ENCODE measurements at regions not wholly inside any gene's neighbourhood (a gene's known extent, or its start where the extent isn't known, plus 50 kb on each side); places are given as distances from the start of the nearest gene placed in this dataset.
"Not testable (repeated sequence)": the region's sequence is repeated elsewhere in the genome, so short reads cannot be mapped to it uniquely, and the experiment has no call there.

DNA sequence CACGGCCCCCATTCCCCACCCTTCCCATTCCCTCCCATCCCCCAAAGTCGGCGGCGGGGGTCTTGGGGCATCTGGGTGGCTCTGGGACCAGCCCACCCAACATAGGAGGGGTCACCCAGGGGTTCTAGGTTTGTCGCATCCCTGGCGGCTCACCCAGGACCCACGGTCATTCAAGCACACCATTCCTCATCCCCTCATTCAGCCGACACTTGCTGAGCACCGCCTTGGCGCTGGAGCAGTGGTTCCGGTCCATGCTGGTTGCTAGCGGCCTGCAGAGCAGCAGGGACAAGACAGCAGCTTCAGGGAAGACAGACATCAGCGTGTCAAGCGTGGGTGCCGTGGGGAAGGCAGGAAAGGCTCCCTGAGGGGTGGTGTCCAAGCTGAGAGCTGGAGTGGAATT lies 50.5 kb upstream of the OTOS start:
- no peak for DNase-seq (ENCODE audit: low spot score)
- TF ChIP-seq, protein P1, sequence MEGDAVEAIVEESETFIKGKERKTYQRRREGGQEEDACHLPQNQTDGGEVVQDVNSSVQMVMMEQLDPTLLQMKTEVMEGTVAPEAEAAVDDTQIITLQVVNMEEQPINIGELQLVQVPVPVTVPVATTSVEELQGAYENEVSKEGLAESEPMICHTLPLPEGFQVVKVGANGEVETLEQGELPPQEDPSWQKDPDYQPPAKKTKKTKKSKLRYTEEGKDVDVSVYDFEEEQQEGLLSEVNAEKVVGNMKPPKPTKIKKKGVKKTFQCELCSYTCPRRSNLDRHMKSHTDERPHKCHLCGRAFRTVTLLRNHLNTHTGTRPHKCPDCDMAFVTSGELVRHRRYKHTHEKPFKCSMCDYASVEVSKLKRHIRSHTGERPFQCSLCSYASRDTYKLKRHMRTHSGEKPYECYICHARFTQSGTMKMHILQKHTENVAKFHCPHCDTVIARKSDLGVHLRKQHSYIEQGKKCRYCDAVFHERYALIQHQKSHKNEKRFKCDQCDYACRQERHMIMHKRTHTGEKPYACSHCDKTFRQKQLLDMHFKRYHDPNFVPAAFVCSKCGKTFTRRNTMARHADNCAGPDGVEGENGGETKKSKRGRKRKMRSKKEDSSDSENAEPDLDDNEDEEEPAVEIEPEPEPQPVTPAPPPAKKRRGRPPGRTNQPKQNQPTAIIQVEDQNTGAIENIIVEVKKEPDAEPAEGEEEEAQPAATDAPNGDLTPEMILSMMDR (IDR thresholded peaks at IDR 0.05), result no peak
- no peak for TF ChIP-seq POLR2A (IDR thresholded peaks at IDR 0.05)
- no peak for TF ChIP-seq POLR2AphosphoS5 (IDR thresholded peaks at IDR 0.05)
- Histone ChIP-seq H3K27me3 (replicated peaks; ENCODE audit: insufficient read depth) (no peaks in the 10 kb centered on the region), H3K9me3 (no peaks in the 10 kb centered on the region), H3K4me3 (no peak overlapping the region), H3K36me3 (no peaks in the 10 kb centered on the region), H3K27ac (no peak overlapping the region), H3K4me1 (replicated peaks) (no peaks in the 10 kb centered on the region)
- intact Hi-C loops (cut with DNase I), result no loop called here
- 93% methylated on average over 15 of the region's 15 CpGs for WGBS

DNA sequence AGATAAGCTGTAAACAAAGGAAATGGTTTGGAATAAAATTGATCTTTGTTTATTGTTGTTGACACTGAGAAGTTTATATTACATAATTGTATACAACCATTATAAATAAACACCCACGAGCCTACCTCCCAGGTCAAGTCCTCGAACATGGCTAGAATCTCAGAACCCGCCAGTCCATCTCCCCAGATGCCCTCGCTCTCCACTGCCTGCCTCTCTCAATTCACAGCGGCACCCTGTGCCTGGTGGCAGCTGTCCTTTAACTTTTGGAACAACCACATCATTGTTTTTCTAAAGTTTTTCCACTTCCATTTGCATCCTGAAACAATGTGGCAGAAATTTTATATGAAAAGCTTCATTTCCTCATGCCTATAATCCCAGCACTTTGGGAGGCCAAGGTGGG lies 52.2 kb upstream of the OTOS start:
- Histone ChIP-seq H3K27me3 (replicated peaks; ENCODE audit: insufficient read depth) (no peaks in the 10 kb centered on the region), H3K4me1 (replicated peaks) (no peaks in the 10 kb centered on the region), H3K36me3 (no peaks in the 10 kb centered on the region), H3K27ac (no peak overlapping the region), H3K4me3 (no peak overlapping the region), H3K9me3 (no peaks in the 10 kb centered on the region)
- TF ChIP-seq, protein P1 (IDR thresholded peaks at IDR 0.05), result no peak
- intact Hi-C loops (cut with DNase I), result no loop called here
- DNase-seq (ENCODE audit: low spot score), result no peak
- 80% methylated on average over 5 of the region's 5 CpGs for WGBS

DNA sequence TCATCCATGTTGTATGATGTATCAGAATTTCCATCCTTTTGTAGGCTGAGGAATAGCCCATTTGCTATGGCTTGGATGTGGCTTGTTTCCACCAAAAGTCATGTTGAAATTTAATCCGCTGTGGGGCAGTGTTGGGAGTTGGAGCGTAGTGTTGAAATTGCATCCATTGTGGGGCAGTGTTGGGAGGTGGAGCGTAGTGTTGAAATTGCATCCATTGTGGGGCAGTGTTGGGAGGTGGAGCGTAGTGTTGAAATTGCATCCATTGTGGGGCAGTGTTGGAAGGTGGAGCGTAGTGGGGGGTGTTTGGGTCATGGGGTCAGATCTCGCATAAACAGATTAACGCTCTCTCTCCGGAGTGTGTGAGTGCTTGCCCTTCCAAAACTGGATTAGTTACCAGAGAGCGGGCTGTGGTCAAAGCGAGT lies 53.9 kb upstream of the OTOS start:
- H3K36me3 ChIP-seq; H3K27me3 ChIP-seq (replicated peaks; ENCODE audit: insufficient read depth); H3K4me3 ChIP-seq; H3K9me3 ChIP-seq; intact Hi-C loops (cut with DNase I); H3K27ac ChIP-seq; H3K4me1 ChIP-seq (replicated peaks); DNase-seq (ENCODE audit: low spot score): not testable (repeated sequence)
- 31% methylated on average over 10 of the region's 10 CpGs for WGBS

DNA sequence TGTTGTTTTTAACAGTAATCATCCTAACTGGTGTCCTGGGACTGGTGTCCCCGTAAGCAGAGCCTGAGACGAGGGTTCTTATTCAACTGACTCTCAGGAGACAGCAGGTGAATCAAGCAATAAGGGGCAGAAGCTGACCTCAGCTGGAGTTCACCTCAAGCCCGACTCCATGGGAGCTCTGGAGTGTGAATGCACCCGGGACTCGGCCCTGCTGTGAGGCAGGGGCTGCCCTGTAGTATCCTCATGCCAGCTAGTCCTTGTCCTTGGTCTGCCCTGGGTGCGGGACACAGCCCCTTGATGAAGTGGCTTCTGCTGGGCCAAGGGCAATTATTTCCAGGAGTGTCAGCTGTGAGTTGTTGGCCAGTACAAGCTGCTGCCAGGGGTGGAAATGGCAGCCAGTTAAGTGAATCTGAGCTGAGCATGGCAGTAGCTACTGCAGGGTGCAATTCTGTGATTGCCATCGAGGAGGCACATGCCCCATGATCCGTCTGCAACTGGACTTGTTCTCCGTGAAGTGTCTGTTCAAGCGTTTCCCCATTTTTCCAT lies 54.9 kb upstream of the OTOS start:
- intact Hi-C loops (cut with DNase I), result no loop called here
- Histone ChIP-seq H3K36me3 (no peaks in the 10 kb centered on the region), H3K4me1 (replicated peaks) (no peaks in the 10 kb centered on the region), H3K27me3 (replicated peaks; ENCODE audit: insufficient read depth) (no peaks in the 10 kb centered on the region), H3K27ac (no peak overlapping the region), H3K4me3 (no peak overlapping the region), H3K9me3 (no peaks in the 10 kb centered on the region)
- 87% methylated on average over 10 of the region's 10 CpGs for WGBS
- TF ChIP-seq, protein P1 (IDR thresholded peaks at IDR 0.05), result no peak
- TF ChIP-seq POLR2AphosphoS5 (IDR thresholded peaks at IDR 0.05), result no peak
- no peak for TF ChIP-seq POLR2A (IDR thresholded peaks at IDR 0.05)
- no peak for DNase-seq (ENCODE audit: low spot score)

DNA sequence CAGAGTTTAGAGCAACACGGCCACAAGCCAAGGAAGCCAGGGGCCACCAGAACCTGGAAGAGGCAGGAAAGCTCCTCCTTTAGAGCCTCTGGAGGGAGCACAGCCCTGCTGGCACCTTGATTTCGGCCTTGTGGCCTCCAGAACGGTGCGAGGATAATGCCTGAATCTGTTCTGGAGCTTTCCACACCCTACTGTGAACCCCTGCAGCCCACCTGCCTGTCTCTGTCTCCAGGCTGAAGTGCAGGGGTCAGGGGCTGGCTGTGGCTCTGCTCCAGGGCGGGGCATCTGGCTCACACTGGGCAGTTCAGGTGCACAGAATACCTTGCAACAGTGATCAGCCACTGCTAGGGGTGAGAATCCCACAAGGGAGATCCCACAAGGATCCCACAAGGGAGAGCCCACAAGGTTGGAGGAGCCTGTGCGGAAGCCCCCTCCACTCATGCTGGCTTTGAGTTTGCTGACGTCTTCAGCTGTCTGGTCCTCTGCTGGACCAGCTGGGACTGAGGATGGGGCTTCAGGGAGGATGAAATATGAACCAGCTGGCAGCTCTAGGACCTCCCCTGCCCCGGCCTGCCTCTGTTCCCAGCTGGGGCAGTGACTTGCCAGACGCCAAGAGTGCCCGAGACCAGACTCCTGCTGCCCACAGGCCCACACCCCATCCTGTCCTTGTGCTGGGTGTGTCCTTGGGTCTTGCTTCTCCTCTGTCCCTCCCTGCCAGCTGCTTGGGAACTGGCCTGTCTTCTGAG lies 56.4 kb upstream of the OTOS start:
- H3K27me3 ChIP-seq (replicated peaks; ENCODE audit: insufficient read depth), result no peaks in the 10 kb centered on the region
- H3K27ac ChIP-seq, result no peak overlapping the region
- DNase-seq (ENCODE audit: low spot score), result no peak
- no peaks in the 10 kb centered on the region for H3K9me3 ChIP-seq
- WGBS, result 90% methylated on average over 10 of the region's 10 CpGs
- intact Hi-C loops (cut with DNase I), result no loop called here
- no peaks in the 10 kb centered on the region for H3K36me3 ChIP-seq
- no peak overlapping the region for H3K4me3 ChIP-seq
- TF ChIP-seq, protein P1 (IDR thresholded peaks at IDR 0.05), result no peak
- TF ChIP-seq POLR2A (IDR thresholded peaks at IDR 0.05) (no peak), POLR2AphosphoS5 (IDR thresholded peaks at IDR 0.05) (no peak)
- no peaks in the 10 kb centered on the region for H3K4me1 ChIP-seq (replicated peaks)
